Aorta (tissue), 5 donors: ENCODE measurements at regions not wholly inside any gene's neighbourhood (a gene's known extent, or its start where the extent isn't known, plus 50 kb on each side); places are given as distances from the start of the nearest gene placed in this dataset.
"Not testable (repeated sequence)": the region's sequence is repeated elsewhere in the genome, so short reads cannot be mapped to it uniquely, and the experiment has no call there.

ENCODE experiments used
- ATAC-seq: fragments of 200-7000 bp; cut with Tn5 transposase; one replicate; pipeline ENCODE4 v1.9.1; 2022; ENCODE audit warnings: moderate library complexity; ENCODE audit not compliant: low FRiP score
- DNase-seq, 2 donors: peaks; one replicate each; pipeline ENCODE4 v3.0.0-alpha.2; 2020
- H3K27ac ChIP-seq, 2 donors: one replicate each; pipeline ENCODE4 v1.5.1; 2013; ENCODE audit warnings: low read length in 2 of 2, mild to moderate bottlenecking in 2 of 2, moderate library complexity in 2 of 2, control low read depth in 1 of 2, inconsistent platforms in 1 of 2, low read depth in 1 of 2
- H3K27me3 ChIP-seq, 2 donors: one replicate each; pipeline ENCODE4 v1.6.1; 2013; ENCODE audit warnings: control low read depth in 1 of 2, low read length in 1 of 2, mild to moderate bottlenecking in 1 of 2, moderate library complexity in 1 of 2; ENCODE audit not compliant: insufficient read depth in 2 of 2, control insufficient read depth in 1 of 2
- H3K36me3 ChIP-seq, 2 donors: one replicate each; pipeline ENCODE4 v1.6.1; 2013; ENCODE audit warnings: control low read depth in 1 of 2, low read length in 1 of 2, mild to moderate bottlenecking in 1 of 2; ENCODE audit not compliant: insufficient read depth in 2 of 2, control insufficient read depth in 1 of 2
- H3K4me1 ChIP-seq, 2 donors: one replicate each; pipeline ENCODE4 v1.6.1; 2013; ENCODE audit warnings: low read length in 2 of 2, control low read depth in 1 of 2, mild to moderate bottlenecking in 1 of 2, moderate library complexity in 1 of 2; ENCODE audit not compliant: insufficient read depth in 2 of 2, control insufficient read depth in 1 of 2
- H3K4me3 ChIP-seq, 2 donors: one replicate each; pipeline ENCODE4 v1.5.1; 2013; ENCODE audit warnings: low read length in 2 of 2, control low read depth in 1 of 2, mild to moderate bottlenecking in 1 of 2
- H3K9me3 ChIP-seq: one replicate; pipeline ENCODE4 v1.6.1; 2013; ENCODE audit warnings: mild to moderate bottlenecking, low read length; ENCODE audit not compliant: control insufficient read depth
- WGBS, 2 donors: extraction: QIAGEN DNeasy Blood & Tissue Kit; methylation state at CpG; one replicate each; pipeline ENCODE4 v1.1.7; 2013; 5-methylcytosine and 5-hydroxymethylcytosine counted together
- intact Hi-C, 2 donors: fragments of 100-400 bp; cut with DNase I; formaldehyde crosslinking; loops; one replicate each; pipeline versions ENCODE4 v1.14.2 to v1.15.0; 2022
- donor health status: healthy with polysubstance abuse.
- donor health status: Bipolar disorder and iron deficiency.
- donor health status: DM: no; HTN: no; CAD: no.
- donor health status: DM: no; HTN: no; CAD: no.
- donor health status: DM: yes; HTN: yes; CAD: no.

GRCh38 chr3:82461049-82461889 is 699.8 kb upstream of the GBE1 start:
- DNase-seq = no peak
- H3K27ac ChIP-seq = no peak overlapping the region
- H3K27me3 ChIP-seq = no peaks in the 10 kb centered on the region
- H3K4me1 ChIP-seq = no peaks in the 10 kb centered on the region
- intact Hi-C loops = no loop called here
- H3K4me3 ChIP-seq = no peak overlapping the region
- no peaks in the 10 kb centered on the region for H3K36me3 ChIP-seq
- ATAC-seq = no peak
- H3K9me3 ChIP-seq = no peaks in the 10 kb centered on the region
- 49 to 62% methylated on average over 10 of the region's 10 CpGs for WGBS, 2 donors

DNA sequence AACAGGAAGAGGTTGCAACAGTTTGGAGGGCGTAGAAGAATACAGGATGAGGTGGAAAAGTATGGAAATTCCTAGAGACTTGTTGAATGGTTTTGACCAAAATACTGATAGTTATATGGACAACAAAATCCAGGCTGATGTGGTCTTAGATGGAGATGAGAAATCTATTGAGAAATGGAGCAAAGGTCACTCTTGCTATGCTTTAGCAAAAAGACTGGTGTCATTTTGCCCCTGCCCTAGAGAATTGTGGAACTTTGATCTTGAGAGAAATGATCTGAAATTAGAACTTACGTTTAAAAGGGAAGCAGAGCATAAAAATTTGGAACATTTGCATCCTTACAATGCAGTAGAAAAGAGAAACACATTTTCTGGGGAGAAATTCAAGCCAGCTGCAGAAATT is 686.9 kb upstream of the GBE1 start:
- Histone ChIP-seq H3K36me3 (no peaks in the 10 kb centered on the region), H3K9me3 (peaks cover 4% of the 10 kb centered on the region), H3K4me1 (no peaks in the 10 kb centered on the region), H3K27ac (no peak overlapping the region), H3K4me3 (no peak overlapping the region), H3K27me3 (no peaks in the 10 kb centered on the region)
- no peak for ATAC-seq
- intact Hi-C loops = no loop called here
- no peak for DNase-seq
- 47 to 66% methylated on average over 2 of the region's 2 CpGs for WGBS, 2 donors

DNA sequence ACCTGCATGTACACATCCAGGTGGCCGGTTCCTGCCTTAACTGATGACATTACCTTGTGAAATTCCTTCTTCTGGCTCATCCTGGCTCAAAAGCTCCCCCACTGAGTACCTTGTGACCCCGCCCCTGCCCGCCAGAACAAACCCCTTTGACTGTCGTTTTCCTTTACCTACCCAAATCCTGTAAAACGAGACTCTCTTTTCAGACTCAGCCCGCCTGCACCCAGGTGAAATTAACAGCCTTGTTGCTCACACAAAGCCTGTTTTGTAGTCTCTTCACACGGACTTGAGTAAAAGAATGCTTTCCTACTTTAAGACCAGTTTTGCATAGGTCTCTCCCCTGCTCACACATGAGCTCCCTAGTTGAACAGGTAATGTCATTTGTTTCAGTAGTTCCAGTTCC is 667.4 kb upstream of the GBE1 start:
- H3K4me3 ChIP-seq, H3K36me3 ChIP-seq, ATAC-seq, H3K4me1 ChIP-seq, intact Hi-C loops, H3K27ac ChIP-seq, H3K9me3 ChIP-seq, DNase-seq, H3K27me3 ChIP-seq: not testable (repeated sequence)
- 7 to 10% methylated on average over 7 of the region's 7 CpGs for WGBS, 2 donors

DNA sequence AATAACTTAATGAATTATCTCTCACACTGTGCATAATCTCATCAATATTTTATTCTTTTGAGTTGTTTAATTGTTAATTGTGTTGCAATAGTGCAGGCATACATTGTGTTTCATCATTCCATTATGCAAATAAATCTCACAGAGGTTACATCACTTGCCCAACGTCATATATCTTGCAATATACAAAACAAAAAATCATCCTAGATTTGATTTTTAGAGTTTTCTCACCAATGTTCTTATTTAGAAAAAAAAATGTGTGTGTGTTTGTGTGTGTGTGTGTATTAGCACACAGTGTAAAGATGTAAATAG is 662.5 kb upstream of the GBE1 start:
- Histone ChIP-seq H3K27ac (no peak overlapping the region), H3K4me3 (no peak overlapping the region), H3K9me3 (no peaks in the 10 kb centered on the region), H3K36me3 (no peaks in the 10 kb centered on the region), H3K4me1 (no peaks in the 10 kb centered on the region), H3K27me3 (no peaks in the 10 kb centered on the region)
- DNase-seq = no peak
- intact Hi-C loops = no loop called here
- ATAC-seq = no peak
- 23 to 28% methylated on average over 1 of the region's 1 CpG for WGBS, 2 donors

- intact Hi-C loops = no loop called here
- Histone ChIP-seq H3K4me1 (no peaks in the 10 kb centered on the region), H3K27ac (no peak overlapping the region), H3K9me3 (no peaks in the 10 kb centered on the region), H3K27me3 (no peaks in the 10 kb centered on the region), H3K36me3 (no peaks in the 10 kb centered on the region), H3K4me3 (no peak overlapping the region)
- 20 to 26% methylated on average over 2 of the region's 2 CpGs for WGBS, 2 donors
- ATAC-seq (no peak), DNase-seq (no peak)
Observed at GRCh38 chr3:82423268-82424030, 662.0 kb upstream of the GBE1 start.

DNA sequence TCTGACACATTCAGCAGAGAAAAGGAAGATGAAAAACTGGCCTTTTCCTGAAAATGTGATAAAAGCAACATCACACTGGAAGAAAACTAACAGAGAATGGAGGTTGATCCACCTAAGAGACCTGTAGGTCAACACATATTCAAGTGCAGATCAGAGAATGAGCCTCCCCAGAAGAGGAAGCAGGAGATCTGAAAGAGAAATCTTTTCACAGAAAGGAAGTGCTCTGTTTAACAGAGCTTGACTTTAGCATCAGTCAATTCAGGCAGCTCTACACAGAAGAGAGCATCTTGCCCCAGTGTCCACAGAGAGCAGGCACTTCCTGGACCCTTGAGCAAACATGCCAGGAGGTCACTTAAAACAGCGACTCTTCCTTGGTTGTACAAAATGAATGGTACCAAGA is 655.4 kb upstream of the GBE1 start:
- Histone ChIP-seq H3K27ac (no peak overlapping the region), H3K4me3 (no peak overlapping the region), H3K36me3 (no peaks in the 10 kb centered on the region), H3K4me1 (no peaks in the 10 kb centered on the region), H3K27me3 (no peaks in the 10 kb centered on the region), H3K9me3 (no peaks in the 10 kb centered on the region)
- no peak for ATAC-seq
- DNase-seq = no peak
- intact Hi-C loops = no loop called here
- 44 to 45% methylated on average over 1 of the region's 1 CpG for WGBS, 2 donors

DNA sequence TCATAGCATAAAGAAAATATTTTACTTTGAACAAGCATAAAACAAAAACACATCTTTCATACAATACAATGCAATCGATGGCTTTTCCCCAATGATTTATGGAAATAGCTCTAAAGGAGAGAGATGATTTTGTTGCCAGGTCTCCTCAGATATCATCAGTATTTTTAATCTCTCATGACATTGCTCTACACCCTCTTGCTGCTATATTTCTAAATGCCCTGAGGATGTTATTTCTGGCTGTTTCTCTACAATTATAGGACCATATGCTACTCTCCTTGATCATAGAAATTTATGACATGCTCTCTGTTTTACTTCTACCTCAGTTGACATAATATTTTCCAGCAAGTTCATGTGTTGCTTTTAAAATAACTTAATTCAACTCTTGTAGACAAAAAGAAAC is 654.9 kb upstream of the GBE1 start:
- no peak overlapping the region for H3K27ac ChIP-seq
- no peaks in the 10 kb centered on the region for H3K36me3 ChIP-seq
- no peak for DNase-seq
- no peaks in the 10 kb centered on the region for H3K9me3 ChIP-seq
- H3K4me3 ChIP-seq = no peak overlapping the region
- no peak for ATAC-seq
- H3K27me3 ChIP-seq = no peaks in the 10 kb centered on the region
- no peaks in the 10 kb centered on the region for H3K4me1 ChIP-seq
- whole genome bisulfite sequencing, 2 donors = 35 to 48% methylated on average over 1 of the region's 1 CpG
- intact Hi-C loops = no loop called here

GRCh38 chr3:82413171-82413570 is 651.7 kb upstream of the GBE1 start:
- no peaks in the 10 kb centered on the region for H3K36me3 ChIP-seq
- ATAC-seq (no peak), DNase-seq (no peak)
- H3K27ac ChIP-seq = no peak overlapping the region
- WGBS, 2 donors = 88 to 89% methylated on average over 2 of the region's 2 CpGs
- no peaks in the 10 kb centered on the region for H3K4me1 ChIP-seq
- no peaks in the 10 kb centered on the region for H3K9me3 ChIP-seq
- no peaks in the 10 kb centered on the region for H3K27me3 ChIP-seq
- no peak overlapping the region for H3K4me3 ChIP-seq
- intact Hi-C loops = no loop called here

GRCh38 chr3:82410366-82410765 is 648.9 kb upstream of the GBE1 start:
- intact Hi-C loops = no loop called here
- Histone ChIP-seq H3K4me1 (no peaks in the 10 kb centered on the region), H3K4me3 (no peak overlapping the region), H3K36me3 (no peaks in the 10 kb centered on the region), H3K27ac (no peak overlapping the region), H3K9me3 (no peaks in the 10 kb centered on the region), H3K27me3 (no peaks in the 10 kb centered on the region)
- ATAC-seq (no peak), DNase-seq (no peak)
